NOMO-1 (cell line): ENCODE measurements at regions not wholly inside any gene's neighbourhood (a gene's known extent, or its start where the extent isn't known, plus 50 kb on each side); places are given as distances from the start of the nearest gene placed in this dataset.

Experiments
- DNase-seq, 2 experiments: peaks; one replicate each; lab custom pipeline; 2025; ENCODE audit not compliant: unreplicated experiment in 2 of 2; lab: John Stamatoyannopoulos, UW

GRCh38 chr3:163132111-163132510 is 1635.5 kb downstream of the OTOL1 start:
- DNase-seq: no peak

DNA sequence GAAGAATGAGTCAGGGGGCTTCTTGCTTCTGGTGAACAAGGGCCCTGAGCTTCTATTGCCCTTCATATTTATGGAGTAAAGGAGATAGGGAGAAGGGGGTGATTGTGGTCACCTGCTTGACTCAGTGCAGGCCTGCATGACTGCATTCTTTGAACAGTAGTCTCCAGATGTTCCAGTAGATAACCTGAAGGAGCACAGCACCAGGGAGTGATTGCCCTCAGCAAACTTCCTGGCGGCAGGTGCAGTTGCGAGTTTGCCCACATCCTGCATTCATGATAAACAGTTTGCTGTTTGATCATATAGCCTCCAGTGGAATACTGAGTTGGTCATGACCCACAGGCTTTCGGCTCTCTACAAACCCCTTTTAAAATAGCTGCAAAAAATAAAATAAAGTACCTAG is 1632.7 kb downstream of the OTOL1 start:
- no peak for DNase-seq

DNA sequence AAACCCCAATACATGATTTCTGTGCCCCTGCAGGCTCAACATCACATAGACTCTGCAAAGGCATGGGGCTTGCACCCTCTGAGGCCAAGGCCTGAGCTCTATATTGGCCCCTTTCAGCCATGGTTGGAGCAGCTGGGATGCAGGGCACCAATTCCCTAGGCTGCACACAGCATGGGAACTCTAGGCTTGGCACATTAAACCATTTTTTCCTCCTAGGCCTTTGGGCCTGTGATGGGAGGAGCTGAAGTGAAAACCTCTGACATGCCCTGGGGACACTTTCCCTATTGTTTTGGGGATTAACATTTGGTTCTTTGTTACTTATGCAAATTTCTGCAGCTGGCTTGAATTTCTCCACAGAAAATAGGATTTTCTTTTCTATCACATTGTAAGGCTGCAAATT is 1629.5 kb downstream of the OTOL1 start:
- no peak for DNase-seq
